OCI-LY7 (cell line): ENCODE measurements at regions not wholly inside any gene's neighbourhood (a gene's known extent, or its start where the extent isn't known, plus 50 kb on each side); places are given as distances from the start of the nearest gene placed in this dataset.

Source experiments
- BruUV-seq: library from RNA; stranded (reverse); fragments of 400-500 nt; replicated peaks from 2 replicates; lab custom pipeline; 2021; lab: Mats Ljungman, UMichigan
- CTCF ChIA-PET: fragments of 300-600 bp; sonication (Branson Sonifier 250); formaldehyde crosslinking; loops from one replicate; lab custom pipeline; 2022; ENCODE audit warnings: antibody characterized with exemption; ENCODE audit not compliant: unreplicated experiment; lab: Charles Lee
- POLR2A ChIA-PET: fragments of 300-600 bp; sonication (Branson Sonifier 250); formaldehyde crosslinking; loops from one replicate; lab custom pipeline; 2022; ENCODE audit warnings: antibody characterized with exemption; lab: Charles Lee
- DNase-seq: peaks from one replicate; pipeline ENCODE4 v3.0.0-alpha.2; 2015; ENCODE audit warnings: low spot score
- H2AFZ ChIP-seq: fragments of 200-600 bp; sonication (generic), shearing (Covaris generic); 2 replicates; pipeline ENCODE4 v1.6.1; 2014; ENCODE audit warnings: mild to moderate bottlenecking, antibody characterized with exemption, low read length, moderate library complexity
- H3K27ac ChIP-seq: fragments of 200-600 bp; sonication (generic); 2 replicates; pipeline ENCODE4 v1.5.1; 2014; ENCODE audit warnings: mixed run types, low read depth, mild to moderate bottlenecking, moderate library complexity, low read length, inconsistent platforms; ENCODE audit not compliant: poor library complexity, severe bottlenecking
- H3K36me3 ChIP-seq: fragments of 200-600 bp; sonication (generic); 2 replicates; pipeline ENCODE4 v1.6.1; 2014; ENCODE audit warnings: mild to moderate bottlenecking, antibody characterized with exemption, low read length, moderate library complexity, mixed read lengths; ENCODE audit not compliant: insufficient read depth
- H3K4me1 ChIP-seq: fragments of 200-600 bp; sonication (generic); 2 replicates; pipeline ENCODE4 v1.5.1; 2014; ENCODE audit warnings: mild to moderate bottlenecking, low read length; ENCODE audit not compliant: insufficient read depth, poor library complexity, severe bottlenecking
- H3K4me2 ChIP-seq: fragments of 200-600 bp; sonication (generic); 2 replicates; pipeline ENCODE4 v1.6.1; 2014; ENCODE audit warnings: mild to moderate bottlenecking, low read length
- H3K4me3 ChIP-seq: fragments of 200-600 bp; sonication (generic); 2 replicates; pipeline ENCODE4 v1.5.1; 2014; ENCODE audit warnings: mild to moderate bottlenecking, low read depth, low read length; ENCODE audit not compliant: poor library complexity, severe bottlenecking
- H3K79me2 ChIP-seq: fragments of 200-600 bp; sonication (generic); 2 replicates; pipeline ENCODE4 v1.6.1; 2016; ENCODE audit warnings: low read depth, mild to moderate bottlenecking, low read length, moderate library complexity, mixed read lengths; ENCODE audit not compliant: insufficient read depth
- H3K9me2 ChIP-seq: fragments of 200-600 bp; sonication (generic); 2 replicates; pipeline ENCODE4 v1.6.1; 2016; ENCODE audit warnings: mild to moderate bottlenecking, low read length, mixed read lengths; ENCODE audit not compliant: insufficient read depth
- H3K9me3 ChIP-seq: fragments of 200-600 bp; sonication (generic); 2 replicates; pipeline ENCODE4 v1.6.1; 2014; ENCODE audit warnings: mild to moderate bottlenecking, mixed run types, low read length, mixed read lengths
- H4K20me1 ChIP-seq: fragments of 200-600 bp; sonication (generic); 2 replicates; pipeline ENCODE4 v1.6.1; 2014; ENCODE audit warnings: mild to moderate bottlenecking, antibody characterized with exemption, low read length, moderate library complexity, mixed read lengths; ENCODE audit not compliant: insufficient read depth
- EZH2phosphoT487 ChIP-seq: fragments of 200-600 bp; sonication (generic); IDR thresholded peaks from 2 replicates; pipeline ENCODE4 v1.6.1; 2018; ENCODE audit warnings: low read depth, borderline replicate concordance, mild to moderate bottlenecking, mixed run types, antibody characterized with exemption, low read length, moderate library complexity, mixed read lengths
- intact Hi-C: fragments of 100-400 bp; cut with micrococcal nuclease; formaldehyde crosslinking; loops from one replicate; pipeline ENCODE4 v1.10.0; 2022; ENCODE audit not compliant: unreplicated experiment
- TF ChIP-seq, protein P1 (sequence below): fragments of 200-600 bp; sonication (generic); conservative IDR thresholded peaks from 2 replicates; pipeline ENCODE4 v1.5.1; 2014; ENCODE audit warnings: mild to moderate bottlenecking, antibody characterized with exemption, low read length, moderate library complexity, mixed read lengths

GRCh38 chr11:27570542-27570941 is 64.0 kb upstream of the LIN7C start:
- no peaks in the 10 kb centered on the region for H3K79me2 ChIP-seq
- H3K36me3 ChIP-seq, result no peaks in the 10 kb centered on the region
- no peak overlapping the region for H2AFZ ChIP-seq
- ChIA-PET POLR2A (interaction anchor here (0.5 kb wide), 1 partner anchor 1884 kb away, joined by 3 read pairs; no protein-coding TSS in a partner anchor), CTCF (interaction anchor here (0.6 kb wide), 1 partner anchor 254 kb away, joined by 3 read pairs; no protein-coding TSS in a partner anchor)
- TF ChIP-seq EZH2phosphoT487, result no peak
- TF ChIP-seq, protein P1, sequence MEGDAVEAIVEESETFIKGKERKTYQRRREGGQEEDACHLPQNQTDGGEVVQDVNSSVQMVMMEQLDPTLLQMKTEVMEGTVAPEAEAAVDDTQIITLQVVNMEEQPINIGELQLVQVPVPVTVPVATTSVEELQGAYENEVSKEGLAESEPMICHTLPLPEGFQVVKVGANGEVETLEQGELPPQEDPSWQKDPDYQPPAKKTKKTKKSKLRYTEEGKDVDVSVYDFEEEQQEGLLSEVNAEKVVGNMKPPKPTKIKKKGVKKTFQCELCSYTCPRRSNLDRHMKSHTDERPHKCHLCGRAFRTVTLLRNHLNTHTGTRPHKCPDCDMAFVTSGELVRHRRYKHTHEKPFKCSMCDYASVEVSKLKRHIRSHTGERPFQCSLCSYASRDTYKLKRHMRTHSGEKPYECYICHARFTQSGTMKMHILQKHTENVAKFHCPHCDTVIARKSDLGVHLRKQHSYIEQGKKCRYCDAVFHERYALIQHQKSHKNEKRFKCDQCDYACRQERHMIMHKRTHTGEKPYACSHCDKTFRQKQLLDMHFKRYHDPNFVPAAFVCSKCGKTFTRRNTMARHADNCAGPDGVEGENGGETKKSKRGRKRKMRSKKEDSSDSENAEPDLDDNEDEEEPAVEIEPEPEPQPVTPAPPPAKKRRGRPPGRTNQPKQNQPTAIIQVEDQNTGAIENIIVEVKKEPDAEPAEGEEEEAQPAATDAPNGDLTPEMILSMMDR, result no peak
- H3K4me1 ChIP-seq, result no peaks in the 10 kb centered on the region
- H3K9me2 ChIP-seq, result no peaks in the 10 kb centered on the region
- BruUV-seq, result no TSS peak
- no peak for DNase-seq
- H3K27ac ChIP-seq, result no peak overlapping the region
- no peak overlapping the region for H3K4me2 ChIP-seq
- H3K4me3 ChIP-seq, result no peak overlapping the region
- intact Hi-C loops, result no loop called here
- H3K9me3 ChIP-seq, result no peaks in the 10 kb centered on the region
- H4K20me1 ChIP-seq, result no peaks in the 10 kb centered on the region

GRCh38 chr11:27563641-27564040 is 57.1 kb upstream of the LIN7C start:
- TF ChIP-seq, protein P1, result no peak
- no peak for TF ChIP-seq EZH2phosphoT487
- intact Hi-C loops, result no loop called here
- H3K79me2 ChIP-seq, result no peaks in the 10 kb centered on the region

GRCh38 chr11:27563201-27563600 is 56.6 kb upstream of the LIN7C start:
- no peak overlapping the region for H3K4me2 ChIP-seq
- BruUV-seq, result no TSS peak
- CTCF ChIA-PET, result no interaction called here

More at GRCh38 chr11:27563641-27564040, 57.1 kb upstream of the LIN7C start:
- no peaks in the 10 kb centered on the region for H3K4me1 ChIP-seq
- H3K27ac ChIP-seq, result no peak overlapping the region
- H3K36me3 ChIP-seq, result no peaks in the 10 kb centered on the region
- H2AFZ ChIP-seq, result no peak overlapping the region
- no peaks in the 10 kb centered on the region for H4K20me1 ChIP-seq
- no peak for DNase-seq
- H3K9me2 ChIP-seq, result no peaks in the 10 kb centered on the region
- no TSS peak for BruUV-seq
- CTCF ChIA-PET, result no interaction called here
- H3K4me2 ChIP-seq, result no peak overlapping the region
- no peaks in the 10 kb centered on the region for H3K9me3 ChIP-seq
- POLR2A ChIA-PET, result interaction anchor here (0.6 kb wide), 2 partner anchors 13 to 14 kb away, joined by 3 read pairs; no protein-coding TSS in a partner anchor
- no peak overlapping the region for H3K4me3 ChIP-seq

More at GRCh38 chr11:27563201-27563600, 56.6 kb upstream of the LIN7C start:
- no peaks in the 10 kb centered on the region for H3K9me3 ChIP-seq
- intact Hi-C loops, result no loop called here
- H3K9me2 ChIP-seq, result no peaks in the 10 kb centered on the region
- no peak for TF ChIP-seq EZH2phosphoT487
- TF ChIP-seq, protein P1, result no peak
- no peaks in the 10 kb centered on the region for H4K20me1 ChIP-seq
- POLR2A ChIA-PET, result interaction anchor here (0.6 kb wide), 1 partner anchor 14 kb away, joined by 3 read pairs; no protein-coding TSS in a partner anchor
- no peak overlapping the region for H3K4me3 ChIP-seq
- no peak for DNase-seq
- no peaks in the 10 kb centered on the region for H3K79me2 ChIP-seq
- H3K4me1 ChIP-seq, result no peaks in the 10 kb centered on the region
- H3K27ac ChIP-seq, result no peak overlapping the region
- no peak overlapping the region for H2AFZ ChIP-seq
- no peaks in the 10 kb centered on the region for H3K36me3 ChIP-seq
